ENCODE measurements at regions not wholly inside any gene's neighbourhood (a gene's known extent, or its start where the extent isn't known, plus 50 kb on each side); places are given as distances from the start of the nearest gene placed in this dataset.

GRCh38 chr10:130804281-130804680 lies 507.2 kb downstream of the TCERG1L start:
- Histone ChIP-seq H3K27me3 (no peaks in the 10 kb centered on the region), H3K4me3 (no peak overlapping the region), H3K36me3 (no peaks in the 10 kb centered on the region), H3K4me1 (no peaks in the 10 kb centered on the region), H3K27ac (no peak overlapping the region), H3K9me3 (no peaks in the 10 kb centered on the region), H3K9ac (ENCODE audit: low read depth in 2 of 2, low read length in 2 of 2) (no peak overlapping the region)
- intact Hi-C loops (cut with DNase I): no loop called here
- TF ChIP-seq, protein P1, sequence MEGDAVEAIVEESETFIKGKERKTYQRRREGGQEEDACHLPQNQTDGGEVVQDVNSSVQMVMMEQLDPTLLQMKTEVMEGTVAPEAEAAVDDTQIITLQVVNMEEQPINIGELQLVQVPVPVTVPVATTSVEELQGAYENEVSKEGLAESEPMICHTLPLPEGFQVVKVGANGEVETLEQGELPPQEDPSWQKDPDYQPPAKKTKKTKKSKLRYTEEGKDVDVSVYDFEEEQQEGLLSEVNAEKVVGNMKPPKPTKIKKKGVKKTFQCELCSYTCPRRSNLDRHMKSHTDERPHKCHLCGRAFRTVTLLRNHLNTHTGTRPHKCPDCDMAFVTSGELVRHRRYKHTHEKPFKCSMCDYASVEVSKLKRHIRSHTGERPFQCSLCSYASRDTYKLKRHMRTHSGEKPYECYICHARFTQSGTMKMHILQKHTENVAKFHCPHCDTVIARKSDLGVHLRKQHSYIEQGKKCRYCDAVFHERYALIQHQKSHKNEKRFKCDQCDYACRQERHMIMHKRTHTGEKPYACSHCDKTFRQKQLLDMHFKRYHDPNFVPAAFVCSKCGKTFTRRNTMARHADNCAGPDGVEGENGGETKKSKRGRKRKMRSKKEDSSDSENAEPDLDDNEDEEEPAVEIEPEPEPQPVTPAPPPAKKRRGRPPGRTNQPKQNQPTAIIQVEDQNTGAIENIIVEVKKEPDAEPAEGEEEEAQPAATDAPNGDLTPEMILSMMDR (IDR thresholded peaks at IDR 0.05): no peak
- no peak for DNase-seq

GRCh38 chr10:130804778-130805634 lies 506.5 kb downstream of the TCERG1L start:
- no peaks in the 10 kb centered on the region for H3K36me3 ChIP-seq
- DNase-seq: no peak
- H3K9ac ChIP-seq (ENCODE audit: low read depth in 2 of 2, low read length in 2 of 2): no peak overlapping the region
- no peaks in the 10 kb centered on the region for H3K4me1 ChIP-seq
- H3K27ac ChIP-seq: no peak overlapping the region
- H3K27me3 ChIP-seq: no peaks in the 10 kb centered on the region
- TF ChIP-seq, protein P1 (IDR thresholded peaks at IDR 0.05): no peak
- H3K9me3 ChIP-seq: no peaks in the 10 kb centered on the region
- intact Hi-C loops (cut with DNase I): no loop called here
- no peak overlapping the region for H3K4me3 ChIP-seq

DNA sequence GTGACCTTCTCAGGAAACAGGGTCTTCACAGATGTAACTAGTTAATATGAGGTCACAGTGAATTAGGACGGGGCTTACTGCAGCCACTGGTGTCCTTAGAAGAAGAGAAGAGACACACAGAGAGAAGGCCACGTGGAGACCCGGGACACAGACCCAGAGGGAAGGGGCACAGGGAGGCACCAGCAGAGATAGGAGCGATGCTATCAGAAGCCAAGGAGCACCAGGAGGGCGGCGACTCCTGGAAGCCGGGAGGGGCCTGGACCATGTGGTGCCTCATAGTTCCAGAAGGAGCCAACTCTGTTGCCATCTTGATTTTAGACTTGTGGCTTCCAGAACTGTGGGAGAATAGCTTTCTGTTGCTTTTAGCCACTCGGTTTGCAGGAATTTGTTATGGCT lies 505.9 kb downstream of the TCERG1L start:
- intact Hi-C loops (cut with DNase I): no loop called here

DNA sequence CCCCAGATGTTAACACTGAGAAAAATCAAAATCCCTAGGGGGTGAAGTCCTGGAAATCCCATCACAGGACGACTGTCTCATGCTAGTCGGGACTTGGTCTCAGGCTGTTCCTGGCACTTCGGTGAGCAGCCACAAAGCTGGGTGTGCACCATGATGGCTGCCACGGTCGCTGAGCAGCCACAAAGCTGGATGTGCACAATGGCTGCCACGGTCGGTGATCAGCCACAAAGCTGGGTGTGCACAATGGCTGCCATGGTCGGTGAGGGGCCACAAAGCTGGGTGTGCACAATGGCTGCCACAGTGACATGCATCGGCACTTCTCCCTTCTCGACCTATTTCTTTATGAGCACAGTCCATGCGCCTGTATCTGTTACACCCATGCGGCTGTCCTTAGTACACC lies 505.1 kb downstream of the TCERG1L start:
- H3K9ac ChIP-seq (ENCODE audit: low read depth in 2 of 2, low read length in 2 of 2): no peak overlapping the region

More for the DNA sequence above, 505.9 kb downstream of the TCERG1L start:
- DNase-seq: no peak
- Histone ChIP-seq H3K27ac (no peak overlapping the region), H3K4me3 (no peak overlapping the region), H3K9ac (ENCODE audit: low read depth in 2 of 2, low read length in 2 of 2) (no peak overlapping the region), H3K9me3 (no peaks in the 10 kb centered on the region), H3K4me1 (no peaks in the 10 kb centered on the region), H3K27me3 (no peaks in the 10 kb centered on the region), H3K36me3 (no peaks in the 10 kb centered on the region)
- TF ChIP-seq, protein P1 (IDR thresholded peaks at IDR 0.05): no peak

GRCh38 chr10:130807096-130807495 lies 504.4 kb downstream of the TCERG1L start:
- TF ChIP-seq, protein P1 (IDR thresholded peaks at IDR 0.05): no peak
- DNase-seq: no peak
- Histone ChIP-seq H3K27me3 (no peaks in the 10 kb centered on the region), H3K4me1 (no peaks in the 10 kb centered on the region), H3K4me3 (no peak overlapping the region), H3K36me3 (no peaks in the 10 kb centered on the region), H3K27ac (no peak overlapping the region), H3K9me3 (no peaks in the 10 kb centered on the region), H3K9ac (ENCODE audit: low read depth in 2 of 2, low read length in 2 of 2) (no peak overlapping the region)
- intact Hi-C loops (cut with DNase I): no loop called here

More for the DNA sequence above, 505.1 kb downstream of the TCERG1L start:
- H3K9me3 ChIP-seq: no peaks in the 10 kb centered on the region
- TF ChIP-seq, protein P1 (IDR thresholded peaks at IDR 0.05): no peak
- H3K36me3 ChIP-seq: no peaks in the 10 kb centered on the region
- no peak overlapping the region for H3K4me3 ChIP-seq
- H3K27ac ChIP-seq: no peak overlapping the region
- no peak for DNase-seq
- H3K27me3 ChIP-seq: no peaks in the 10 kb centered on the region
- intact Hi-C loops (cut with DNase I): no loop called here
- no peaks in the 10 kb centered on the region for H3K4me1 ChIP-seq
